ENCODE measurements at regions not wholly inside any gene's neighbourhood (a gene's known extent, or its start where the extent isn't known, plus 50 kb on each side); places are given as distances from the start of the nearest gene placed in this dataset.

DNA sequence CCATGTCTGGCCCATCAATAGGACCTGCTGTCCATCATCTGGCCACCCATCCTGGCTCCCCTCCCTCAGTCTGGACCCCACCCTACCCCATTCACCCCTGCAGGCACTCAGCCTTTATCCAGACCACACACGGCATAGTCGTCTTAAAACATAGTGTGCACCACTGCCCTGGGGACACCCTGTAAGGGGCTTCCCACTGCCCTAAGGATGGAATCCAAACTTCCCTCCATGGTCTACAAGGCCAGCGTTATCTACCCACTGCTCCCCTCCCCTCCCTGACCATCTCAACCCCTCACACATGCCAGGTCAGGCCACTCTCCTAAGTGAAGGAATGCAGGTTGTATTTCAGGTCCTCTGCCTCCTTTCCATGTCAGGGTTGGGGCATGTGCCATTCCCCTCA lies 352.7 kb upstream of the ZNF507 start:
- TF ChIP-seq CTCF (optimal IDR thresholded peaks at IDR 0.05 in 1 of 3, IDR thresholded peaks at IDR 0.05 in 1 of 3, conservative IDR thresholded peaks at IDR 0.05 in 1 of 3; ENCODE audit: extremely low read depth in 1 of 3, insufficient read depth in 2 of 3, low read length in 3 of 3), result no peak
- TF ChIP-seq EZH2 (IDR thresholded peaks at IDR 0.05; ENCODE audit: low read length), result no peak

All from keratinocyte (primary cell).